Activated CD4-positive, alpha-beta T cell treated with anti-CD3 and anti-CD28 coated beads, Interleukin-2, Interleukin-6, amounts not matched to agents 100 ng/mL and 50 ng/mL, durations not matched to agents 16 hours and 8 hours (primary cell): ENCODE measurements at regions not wholly inside any gene's neighbourhood (a gene's known extent, or its start where the extent isn't known, plus 50 kb on each side); places are given as distances from the start of the nearest gene placed in this dataset.

Experiments
- DNase-seq: peaks from one replicate; pipeline ENCODE4 v3.0.0-alpha.2; 2020

GRCh38 chr5:169350759-169351240 is 49.9 kb upstream of the SLIT3 start:
- DNase-seq, result peak; percentile 4
